ENCODE measurements at regions not wholly inside any gene's neighbourhood (a gene's known extent, or its start where the extent isn't known, plus 50 kb on each side); places are given as distances from the start of the nearest gene placed in this dataset.

DNA sequence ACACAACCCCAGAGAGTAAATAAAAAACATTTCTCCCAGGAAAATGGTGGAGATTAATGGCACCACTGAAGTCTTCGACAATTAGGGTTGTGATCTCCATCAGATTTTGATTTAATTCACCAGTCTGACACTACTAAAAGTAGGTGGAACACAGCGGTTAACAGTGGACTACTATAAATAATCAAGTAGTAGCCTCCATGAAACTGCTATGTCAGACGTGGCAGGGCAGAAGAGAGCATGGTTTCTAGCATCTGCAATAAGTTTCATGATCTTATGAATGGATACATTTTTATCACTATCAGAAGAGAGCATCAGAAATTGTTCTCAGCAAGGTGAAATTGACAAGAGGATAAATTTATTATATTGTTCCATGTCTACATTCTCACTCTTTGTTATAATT, 1706.6 kb downstream of the MRPL39 start (continued):
- TF ChIP-seq, protein P1, sequence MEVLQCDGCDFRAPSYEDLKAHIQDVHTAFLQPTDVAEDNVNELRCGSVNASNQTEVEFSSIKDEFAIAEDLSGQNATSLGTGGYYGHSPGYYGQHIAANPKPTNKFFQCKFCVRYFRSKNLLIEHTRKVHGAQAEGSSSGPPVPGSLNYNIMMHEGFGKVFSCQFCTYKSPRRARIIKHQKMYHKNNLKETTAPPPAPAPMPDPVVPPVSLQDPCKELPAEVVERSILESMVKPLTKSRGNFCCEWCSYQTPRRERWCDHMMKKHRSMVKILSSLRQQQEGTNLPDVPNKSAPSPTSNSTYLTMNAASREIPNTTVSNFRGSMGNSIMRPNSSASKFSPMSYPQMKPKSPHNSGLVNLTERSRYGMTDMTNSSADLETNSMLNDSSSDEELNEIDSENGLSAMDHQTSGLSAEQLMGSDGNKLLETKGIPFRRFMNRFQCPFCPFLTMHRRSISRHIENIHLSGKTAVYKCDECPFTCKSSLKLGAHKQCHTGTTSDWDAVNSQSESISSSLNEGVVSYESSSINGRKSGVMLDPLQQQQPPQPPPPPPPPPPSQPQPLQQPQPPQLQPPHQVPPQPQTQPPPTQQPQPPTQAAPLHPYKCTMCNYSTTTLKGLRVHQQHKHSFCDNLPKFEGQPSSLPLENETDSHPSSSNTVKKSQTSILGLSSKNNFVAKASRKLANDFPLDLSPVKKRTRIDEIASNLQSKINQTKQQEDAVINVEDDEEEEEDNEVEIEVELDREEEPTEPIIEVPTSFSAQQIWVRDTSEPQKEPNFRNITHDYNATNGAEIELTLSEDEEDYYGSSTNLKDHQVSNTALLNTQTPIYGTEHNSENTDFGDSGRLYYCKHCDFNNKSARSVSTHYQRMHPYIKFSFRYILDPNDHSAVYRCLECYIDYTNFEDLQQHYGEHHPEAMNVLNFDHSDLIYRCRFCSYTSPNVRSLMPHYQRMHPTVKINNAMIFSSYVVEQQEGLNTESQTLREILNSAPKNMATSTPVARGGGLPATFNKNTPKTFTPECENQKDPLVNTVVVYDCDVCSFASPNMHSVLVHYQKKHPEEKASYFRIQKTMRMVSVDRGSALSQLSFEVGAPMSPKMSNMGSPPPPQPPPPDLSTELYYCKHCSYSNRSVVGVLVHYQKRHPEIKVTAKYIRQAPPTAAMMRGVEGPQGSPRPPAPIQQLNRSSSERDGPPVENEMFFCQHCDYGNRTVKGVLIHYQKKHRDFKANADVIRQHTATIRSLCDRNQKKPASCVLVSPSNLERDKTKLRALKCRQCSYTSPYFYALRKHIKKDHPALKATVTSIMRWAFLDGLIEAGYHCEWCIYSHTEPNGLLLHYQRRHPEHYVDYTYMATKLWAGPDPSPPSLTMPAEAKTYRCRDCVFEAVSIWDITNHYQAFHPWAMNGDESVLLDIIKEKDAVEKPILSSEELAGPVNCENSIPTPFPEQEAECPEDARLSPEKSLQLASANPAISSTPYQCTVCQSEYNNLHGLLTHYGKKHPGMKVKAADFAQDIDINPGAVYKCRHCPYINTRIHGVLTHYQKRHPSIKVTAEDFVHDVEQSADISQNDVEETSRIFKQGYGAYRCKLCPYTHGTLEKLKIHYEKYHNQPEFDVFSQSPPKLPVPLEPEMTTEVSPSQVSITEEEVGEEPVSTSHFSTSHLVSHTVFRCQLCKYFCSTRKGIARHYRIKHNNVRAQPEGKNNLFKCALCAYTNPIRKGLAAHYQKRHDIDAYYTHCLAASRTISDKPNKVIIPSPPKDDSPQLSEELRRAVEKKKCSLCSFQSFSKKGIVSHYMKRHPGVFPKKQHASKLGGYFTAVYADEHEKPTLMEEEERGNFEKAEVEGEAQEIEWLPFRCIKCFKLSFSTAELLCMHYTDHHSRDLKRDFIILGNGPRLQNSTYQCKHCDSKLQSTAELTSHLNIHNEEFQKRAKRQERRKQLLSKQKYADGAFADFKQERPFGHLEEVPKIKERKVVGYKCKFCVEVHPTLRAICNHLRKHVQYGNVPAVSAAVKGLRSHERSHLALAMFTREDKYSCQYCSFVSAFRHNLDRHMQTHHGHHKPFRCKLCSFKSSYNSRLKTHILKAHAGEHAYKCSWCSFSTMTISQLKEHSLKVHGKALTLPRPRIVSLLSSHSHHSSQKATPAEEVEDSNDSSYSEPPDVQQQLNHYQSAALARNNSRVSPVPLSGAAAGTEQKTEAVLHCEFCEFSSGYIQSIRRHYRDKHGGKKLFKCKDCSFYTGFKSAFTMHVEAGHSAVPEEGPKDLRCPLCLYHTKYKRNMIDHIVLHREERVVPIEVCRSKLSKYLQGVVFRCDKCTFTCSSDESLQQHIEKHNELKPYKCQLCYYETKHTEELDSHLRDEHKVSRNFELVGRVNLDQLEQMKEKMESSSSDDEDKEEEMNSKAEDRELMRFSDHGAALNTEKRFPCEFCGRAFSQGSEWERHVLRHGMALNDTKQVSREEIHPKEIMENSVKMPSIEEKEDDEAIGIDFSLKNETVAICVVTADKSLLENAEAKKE (CRISPR knock-in tag; IDR thresholded peaks at IDR 0.05) = no peak
- TF ChIP-seq JUNB (IDR thresholded peaks at IDR 0.05; ENCODE audit: unreplicated experiment) (no peak), NANOG (IDR thresholded peaks at IDR 0.05; ENCODE audit: borderline replicate concordance) (no peak), STAT1 (IDR thresholded peaks at IDR 0.05; ENCODE audit: unreplicated experiment) (no peak)
- TF ChIP-seq, protein P2, sequence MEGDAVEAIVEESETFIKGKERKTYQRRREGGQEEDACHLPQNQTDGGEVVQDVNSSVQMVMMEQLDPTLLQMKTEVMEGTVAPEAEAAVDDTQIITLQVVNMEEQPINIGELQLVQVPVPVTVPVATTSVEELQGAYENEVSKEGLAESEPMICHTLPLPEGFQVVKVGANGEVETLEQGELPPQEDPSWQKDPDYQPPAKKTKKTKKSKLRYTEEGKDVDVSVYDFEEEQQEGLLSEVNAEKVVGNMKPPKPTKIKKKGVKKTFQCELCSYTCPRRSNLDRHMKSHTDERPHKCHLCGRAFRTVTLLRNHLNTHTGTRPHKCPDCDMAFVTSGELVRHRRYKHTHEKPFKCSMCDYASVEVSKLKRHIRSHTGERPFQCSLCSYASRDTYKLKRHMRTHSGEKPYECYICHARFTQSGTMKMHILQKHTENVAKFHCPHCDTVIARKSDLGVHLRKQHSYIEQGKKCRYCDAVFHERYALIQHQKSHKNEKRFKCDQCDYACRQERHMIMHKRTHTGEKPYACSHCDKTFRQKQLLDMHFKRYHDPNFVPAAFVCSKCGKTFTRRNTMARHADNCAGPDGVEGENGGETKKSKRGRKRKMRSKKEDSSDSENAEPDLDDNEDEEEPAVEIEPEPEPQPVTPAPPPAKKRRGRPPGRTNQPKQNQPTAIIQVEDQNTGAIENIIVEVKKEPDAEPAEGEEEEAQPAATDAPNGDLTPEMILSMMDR (conservative IDR thresholded peaks at IDR 0.05; ENCODE audit: low read depth in 2 of 2) = no peak

DNA sequence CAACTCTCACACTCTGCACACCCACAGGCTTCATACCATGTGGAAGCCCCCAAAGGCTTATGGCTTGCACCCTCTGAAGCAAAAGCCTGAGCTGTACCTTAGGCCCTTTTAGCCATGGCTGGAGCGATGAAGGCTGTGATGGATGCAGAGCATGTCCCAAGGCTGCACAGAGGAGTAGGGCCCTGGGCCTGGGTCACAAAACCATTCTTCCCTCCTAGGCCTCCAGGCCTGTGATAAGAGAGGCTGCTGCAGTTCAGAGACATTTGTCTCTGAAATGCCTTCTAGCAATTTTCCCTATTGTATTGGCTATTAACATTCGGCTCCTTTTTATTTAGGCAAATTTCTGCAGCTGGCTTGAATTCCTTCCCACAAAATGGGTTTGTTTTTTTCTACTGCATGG, 1707.7 kb downstream of the MRPL39 start:
- Histone ChIP-seq H3F3A (replicated peaks; ENCODE audit: low read depth) (no peaks in the 10 kb centered on the region), H3K9me2 (ENCODE audit: insufficient read depth) (peaks cover 12% of the 10 kb centered on the region; the same call in 1 of the 2 replicates), H3K4me2 (no peak overlapping the region), H3K27me3 (ENCODE audit: insufficient read depth) (no peaks in the 10 kb centered on the region), H3K36me3 (ENCODE audit: insufficient read depth) (no peaks in the 10 kb centered on the region; the same call in 1 of the 2 replicates), H3K27ac (ENCODE audit: low read depth) (no peak overlapping the region), H3K4me3 (no peak overlapping the region), H4K20me1 (replicated peaks; ENCODE audit: insufficient read depth) (no peaks in the 10 kb centered on the region), H2AFZ (no peak overlapping the region), H3K4me1 (ENCODE audit: insufficient read depth) (no peaks in the 10 kb centered on the region), H3K79me2 (replicated peaks; ENCODE audit: insufficient read depth) (no peaks in the 10 kb centered on the region)
- no peak for TF ChIP-seq JUNB (IDR thresholded peaks at IDR 0.05; ENCODE audit: unreplicated experiment)
- no peak for TF ChIP-seq EZH2 (IDR thresholded peaks at IDR 0.05; ENCODE audit: low read depth, unreplicated experiment)
- H3K27me3 Mint-ChIP-seq (ENCODE audit: insufficient read depth, low read depth, poor library complexity) = no peaks in the 10 kb centered on the region
- peaks cover 91% of the 10 kb centered on the region for H3K9me3 Mint-ChIP-seq
- no peak for ATAC-seq
- H3K4me3 Mint-ChIP-seq = no peak overlapping the region
- no peak for DNase-seq (ENCODE audit: low spot score)
- no peaks in the 10 kb centered on the region for H3K4me1 Mint-ChIP-seq
- H3K27ac Mint-ChIP-seq = no peak overlapping the region
- H3K36me3 Mint-ChIP-seq (ENCODE audit: low read depth) = peaks cover 20% of the 10 kb centered on the region

Measured in GM23338 (cell line).